GM10266 (cell line): ENCODE measurements at regions not wholly inside any gene's neighbourhood (a gene's known extent, or its start where the extent isn't known, plus 50 kb on each side); places are given as distances from the start of the nearest gene placed in this dataset.
A peak's percentile ranks its signal among the peaks of the same experiment; 100 is the strongest.

Experiments used
- DNase-seq: peaks from one replicate; pipeline ENCODE4 v3.0.0; 2012; ENCODE audit errors: extremely low spot score
- CTCF ChIP-seq: IDR thresholded peaks from 2 replicates; pipeline ENCODE4 v1.5.1; 2012; ENCODE audit warnings: mild to moderate bottlenecking, low read depth; ENCODE audit not compliant: control insufficient read depth, insufficient read depth; ENCODE audit errors: missing control alignments

- no peak for DNase-seq
- TF ChIP-seq CTCF, result no peak
Measured at GRCh38 chr4:60780874-60781273, 419.3 kb upstream of the ADGRL3 start.

- DNase-seq, result no peak
- TF ChIP-seq CTCF, result no peak
Measured at GRCh38 chr4:60790608-60791007, 409.5 kb upstream of the ADGRL3 start.

DNA sequence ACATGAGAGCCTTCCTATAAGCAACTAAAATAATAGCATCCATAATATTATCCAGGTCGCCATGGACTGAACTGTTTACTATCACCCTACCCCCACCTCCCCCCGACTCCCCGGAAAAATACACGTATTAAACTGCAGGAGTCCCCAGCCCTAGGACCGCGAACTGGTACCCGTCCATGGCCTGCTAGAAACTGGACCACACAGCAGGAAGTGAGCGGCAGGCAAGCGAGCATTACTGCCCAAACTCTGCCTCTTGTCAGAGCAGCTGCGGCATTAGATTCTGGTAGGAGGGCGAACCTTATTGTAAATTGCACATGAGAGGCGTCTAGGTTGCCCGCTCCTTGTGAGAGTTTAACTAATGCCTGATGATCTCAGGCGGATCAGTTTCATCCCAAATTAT lies 405.8 kb upstream of the ADGRL3 start:
- DNase-seq, result no peak
- no peak for TF ChIP-seq CTCF

GRCh38 chr4:60799214-60799613 lies 400.9 kb upstream of the ADGRL3 start:
- no peak for DNase-seq
- no peak for TF ChIP-seq CTCF

- TF ChIP-seq CTCF, result no peak
- no peak for DNase-seq
Measured at GRCh38 chr4:60800701-60801100, 399.4 kb upstream of the ADGRL3 start.

- DNase-seq, result peak; percentile 3
- TF ChIP-seq CTCF, result peak; percentile 60
Measured at GRCh38 chr4:60805500-60806313, 394.4 kb upstream of the ADGRL3 start.

- no peak for DNase-seq
Measured at GRCh38 chr4:60808726-60809485, 391.2 kb upstream of the ADGRL3 start.

More at GRCh38 chr4:60808726-60809485, 391.2 kb upstream of the ADGRL3 start:
- no peak for TF ChIP-seq CTCF
